OCI-LY7 (cell line): ENCODE measurements at regions not wholly inside any gene's neighbourhood (a gene's known extent, or its start where the extent isn't known, plus 50 kb on each side); places are given as distances from the start of the nearest gene placed in this dataset.

Experiments used
- BruUV-seq: library from RNA; stranded (reverse); fragments of 400-500 nt; replicated peaks from 2 replicates; lab custom pipeline; 2021; lab: Mats Ljungman, UMichigan
- CTCF ChIA-PET: fragments of 300-600 bp; sonication (Branson Sonifier 250); formaldehyde crosslinking; loops from one replicate; lab custom pipeline; 2022; ENCODE audit warnings: antibody characterized with exemption; ENCODE audit not compliant: unreplicated experiment; lab: Charles Lee
- POLR2A ChIA-PET: fragments of 300-600 bp; sonication (Branson Sonifier 250); formaldehyde crosslinking; loops from one replicate; lab custom pipeline; 2022; ENCODE audit warnings: antibody characterized with exemption; lab: Charles Lee
- DNase-seq: peaks from one replicate; pipeline ENCODE4 v3.0.0-alpha.2; 2015; ENCODE audit warnings: low spot score
- H2AFZ ChIP-seq: fragments of 200-600 bp; sonication (generic), shearing (Covaris generic); 2 replicates; pipeline ENCODE4 v1.6.1; 2014; ENCODE audit warnings: mild to moderate bottlenecking, antibody characterized with exemption, low read length, moderate library complexity
- H3K27ac ChIP-seq: fragments of 200-600 bp; sonication (generic); 2 replicates; pipeline ENCODE4 v1.5.1; 2014; ENCODE audit warnings: mixed run types, low read depth, mild to moderate bottlenecking, moderate library complexity, low read length, inconsistent platforms; ENCODE audit not compliant: poor library complexity, severe bottlenecking
- H3K36me3 ChIP-seq: fragments of 200-600 bp; sonication (generic); 2 replicates; pipeline ENCODE4 v1.6.1; 2014; ENCODE audit warnings: mild to moderate bottlenecking, antibody characterized with exemption, low read length, moderate library complexity, mixed read lengths; ENCODE audit not compliant: insufficient read depth
- H3K4me1 ChIP-seq: fragments of 200-600 bp; sonication (generic); 2 replicates; pipeline ENCODE4 v1.5.1; 2014; ENCODE audit warnings: mild to moderate bottlenecking, low read length; ENCODE audit not compliant: insufficient read depth, poor library complexity, severe bottlenecking
- H3K4me2 ChIP-seq: fragments of 200-600 bp; sonication (generic); 2 replicates; pipeline ENCODE4 v1.6.1; 2014; ENCODE audit warnings: mild to moderate bottlenecking, low read length
- H3K4me3 ChIP-seq: fragments of 200-600 bp; sonication (generic); 2 replicates; pipeline ENCODE4 v1.5.1; 2014; ENCODE audit warnings: mild to moderate bottlenecking, low read depth, low read length; ENCODE audit not compliant: poor library complexity, severe bottlenecking
- H3K79me2 ChIP-seq: fragments of 200-600 bp; sonication (generic); 2 replicates; pipeline ENCODE4 v1.6.1; 2016; ENCODE audit warnings: low read depth, mild to moderate bottlenecking, low read length, moderate library complexity, mixed read lengths; ENCODE audit not compliant: insufficient read depth
- H3K9me2 ChIP-seq: fragments of 200-600 bp; sonication (generic); 2 replicates; pipeline ENCODE4 v1.6.1; 2016; ENCODE audit warnings: mild to moderate bottlenecking, low read length, mixed read lengths; ENCODE audit not compliant: insufficient read depth
- H3K9me3 ChIP-seq: fragments of 200-600 bp; sonication (generic); 2 replicates; pipeline ENCODE4 v1.6.1; 2014; ENCODE audit warnings: mild to moderate bottlenecking, mixed run types, low read length, mixed read lengths
- H4K20me1 ChIP-seq: fragments of 200-600 bp; sonication (generic); 2 replicates; pipeline ENCODE4 v1.6.1; 2014; ENCODE audit warnings: mild to moderate bottlenecking, antibody characterized with exemption, low read length, moderate library complexity, mixed read lengths; ENCODE audit not compliant: insufficient read depth
- EZH2phosphoT487 ChIP-seq: fragments of 200-600 bp; sonication (generic); IDR thresholded peaks from 2 replicates; pipeline ENCODE4 v1.6.1; 2018; ENCODE audit warnings: low read depth, borderline replicate concordance, mild to moderate bottlenecking, mixed run types, antibody characterized with exemption, low read length, moderate library complexity, mixed read lengths
- intact Hi-C: fragments of 100-400 bp; cut with micrococcal nuclease; formaldehyde crosslinking; loops from one replicate; pipeline ENCODE4 v1.10.0; 2022; ENCODE audit not compliant: unreplicated experiment
- TF ChIP-seq, protein P1 (sequence below): fragments of 200-600 bp; sonication (generic); conservative IDR thresholded peaks from 2 replicates; pipeline ENCODE4 v1.5.1; 2014; ENCODE audit warnings: mild to moderate bottlenecking, antibody characterized with exemption, low read length, moderate library complexity, mixed read lengths

DNA sequence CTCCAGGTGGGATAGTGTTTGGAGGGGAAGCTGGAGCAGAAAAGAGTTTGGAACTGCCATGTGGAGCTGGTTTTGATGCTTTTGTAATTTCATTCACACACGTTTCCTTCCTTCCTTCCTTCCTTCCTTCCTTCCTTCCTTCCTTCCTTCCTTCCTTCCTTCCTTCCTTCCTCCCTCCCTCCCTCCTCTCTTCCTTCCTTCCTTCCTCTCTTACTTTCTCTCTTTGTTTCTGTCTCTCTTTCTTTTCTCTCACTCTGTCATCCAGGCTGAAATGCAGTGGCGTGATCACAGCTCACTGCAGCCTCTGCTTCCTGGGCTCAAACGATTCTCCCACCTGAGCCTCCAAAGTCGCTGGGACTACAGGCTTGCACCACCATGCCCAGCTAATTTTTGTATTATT, 168.0 kb upstream of the ARID2 start:
- Histone ChIP-seq H3K79me2 (no peaks in the 10 kb centered on the region), H3K36me3 (no peaks in the 10 kb centered on the region), H3K27ac (no peak overlapping the region), H3K9me2 (no peaks in the 10 kb centered on the region), H3K4me2 (no peak overlapping the region), H3K4me3 (no peak overlapping the region), H4K20me1 (no peaks in the 10 kb centered on the region), H3K9me3 (no peaks in the 10 kb centered on the region), H2AFZ (no peak overlapping the region), H3K4me1 (no peaks in the 10 kb centered on the region)
- intact Hi-C loops = no loop called here
- TF ChIP-seq, protein P1, sequence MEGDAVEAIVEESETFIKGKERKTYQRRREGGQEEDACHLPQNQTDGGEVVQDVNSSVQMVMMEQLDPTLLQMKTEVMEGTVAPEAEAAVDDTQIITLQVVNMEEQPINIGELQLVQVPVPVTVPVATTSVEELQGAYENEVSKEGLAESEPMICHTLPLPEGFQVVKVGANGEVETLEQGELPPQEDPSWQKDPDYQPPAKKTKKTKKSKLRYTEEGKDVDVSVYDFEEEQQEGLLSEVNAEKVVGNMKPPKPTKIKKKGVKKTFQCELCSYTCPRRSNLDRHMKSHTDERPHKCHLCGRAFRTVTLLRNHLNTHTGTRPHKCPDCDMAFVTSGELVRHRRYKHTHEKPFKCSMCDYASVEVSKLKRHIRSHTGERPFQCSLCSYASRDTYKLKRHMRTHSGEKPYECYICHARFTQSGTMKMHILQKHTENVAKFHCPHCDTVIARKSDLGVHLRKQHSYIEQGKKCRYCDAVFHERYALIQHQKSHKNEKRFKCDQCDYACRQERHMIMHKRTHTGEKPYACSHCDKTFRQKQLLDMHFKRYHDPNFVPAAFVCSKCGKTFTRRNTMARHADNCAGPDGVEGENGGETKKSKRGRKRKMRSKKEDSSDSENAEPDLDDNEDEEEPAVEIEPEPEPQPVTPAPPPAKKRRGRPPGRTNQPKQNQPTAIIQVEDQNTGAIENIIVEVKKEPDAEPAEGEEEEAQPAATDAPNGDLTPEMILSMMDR = no peak
- TF ChIP-seq EZH2phosphoT487 = no peak
- ChIA-PET CTCF (no interaction called here), POLR2A (interaction anchor here (0.6 kb wide), 1 partner anchor 576 kb away, joined by 3 read pairs; no protein-coding TSS in a partner anchor)
- DNase-seq = no peak
- BruUV-seq = no TSS peak

DNA sequence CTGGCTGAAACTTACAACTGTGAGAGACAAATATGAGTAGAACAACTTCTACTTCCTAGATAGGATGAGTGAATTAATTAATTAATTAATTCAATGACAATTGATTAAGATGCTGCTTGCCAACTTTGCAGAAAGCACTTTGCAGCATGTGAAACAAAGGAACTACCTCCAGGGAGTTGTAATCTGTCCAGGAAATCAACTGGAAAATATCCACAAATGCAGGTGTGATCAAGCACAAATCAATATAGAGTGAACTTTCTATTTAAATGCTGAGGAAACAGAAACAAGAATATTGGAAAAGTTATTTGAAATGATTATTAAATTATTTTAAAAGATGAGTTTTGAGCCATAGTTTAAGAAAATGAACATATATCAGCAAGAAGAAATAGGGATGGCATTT, 163.9 kb upstream of the ARID2 start:
- no peak overlapping the region for H3K27ac ChIP-seq
- TF ChIP-seq EZH2phosphoT487 = no peak
- TF ChIP-seq, protein P1 = no peak
- H3K4me3 ChIP-seq = no peak overlapping the region
- no peaks in the 10 kb centered on the region for H3K79me2 ChIP-seq
- no peak overlapping the region for H3K4me2 ChIP-seq
- POLR2A ChIA-PET = no interaction called here
- H3K9me3 ChIP-seq = no peaks in the 10 kb centered on the region
- no peaks in the 10 kb centered on the region for H3K4me1 ChIP-seq
- BruUV-seq = no TSS peak
- no peaks in the 10 kb centered on the region for H3K9me2 ChIP-seq
- CTCF ChIA-PET = no interaction called here
- no peaks in the 10 kb centered on the region for H3K36me3 ChIP-seq
- intact Hi-C loops = no loop called here
- no peaks in the 10 kb centered on the region for H4K20me1 ChIP-seq
- no peak overlapping the region for H2AFZ ChIP-seq
- no peak for DNase-seq

DNA sequence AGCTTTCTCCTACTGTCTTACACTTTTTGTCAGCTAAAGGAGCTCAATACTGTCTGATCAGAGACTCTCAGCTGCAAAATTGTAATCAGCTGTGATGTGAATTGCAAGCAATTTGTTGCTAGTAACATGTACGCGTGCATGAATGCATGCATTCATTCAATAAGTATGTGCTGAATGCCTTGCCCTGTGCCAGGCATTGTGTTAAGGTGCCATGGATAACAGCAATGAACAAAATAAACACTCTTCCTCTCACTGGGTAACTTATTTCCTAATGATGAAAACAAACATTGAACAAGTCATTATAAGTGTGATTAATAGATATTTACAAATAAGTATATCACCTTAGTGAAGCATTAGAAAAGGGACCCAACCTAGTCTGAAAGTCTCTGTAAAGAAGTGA, 163.2 kb upstream of the ARID2 start:
- no peak for TF ChIP-seq EZH2phosphoT487
- TF ChIP-seq, protein P1 = no peak
- Histone ChIP-seq H3K36me3 (no peaks in the 10 kb centered on the region), H3K4me1 (no peaks in the 10 kb centered on the region), H3K9me3 (no peaks in the 10 kb centered on the region), H2AFZ (no peak overlapping the region), H3K4me3 (no peak overlapping the region), H3K79me2 (no peaks in the 10 kb centered on the region), H4K20me1 (no peaks in the 10 kb centered on the region), H3K27ac (no peak overlapping the region), H3K9me2 (no peaks in the 10 kb centered on the region), H3K4me2 (no peak overlapping the region)
- POLR2A ChIA-PET = no interaction called here
- BruUV-seq = no TSS peak
- CTCF ChIA-PET = no interaction called here
- DNase-seq = no peak
- intact Hi-C loops = no loop called here
